ENCODE measurements at regions not wholly inside any gene's neighbourhood (a gene's known extent, or its start where the extent isn't known, plus 50 kb on each side); places are given as distances from the start of the nearest gene placed in this dataset.

- DNase-seq (peak in 1 of 4 donors; percentile 56), ATAC-seq (no peak)
- Histone ChIP-seq H3K27ac (no peak overlapping the region), H3K36me3 (no peaks in the 10 kb centered on the region), H3K4me1 (no peaks in the 10 kb centered on the region), H3K27me3 (peaks cover 0 to 38% of the 10 kb centered on the region in 2 donors), H3K9me3 (no peaks in the 10 kb centered on the region), H3K4me3 (no peak overlapping the region)
- TF ChIP-seq CTCF (IDR thresholded peaks at IDR 0.05), result no peak
- intact Hi-C loops (cut with DNase I), result no loop called here
Measured at GRCh38 chr11:134728186-134728585, 316.1 kb upstream of the B3GAT1 start.

GRCh38 chr11:134727636-134728035 is 315.6 kb upstream of the B3GAT1 start:
- Histone ChIP-seq H3K27ac (no peak overlapping the region), H3K4me3 (no peak overlapping the region), H3K27me3 (peaks cover 0 to 38% of the 10 kb centered on the region in 2 donors), H3K4me1 (no peaks in the 10 kb centered on the region), H3K36me3 (no peaks in the 10 kb centered on the region), H3K9me3 (no peaks in the 10 kb centered on the region)
- DNase-seq (no peak), ATAC-seq (no peak)
- no peak for TF ChIP-seq CTCF (IDR thresholded peaks at IDR 0.05)
- intact Hi-C loops (cut with DNase I), result no loop called here

- no peak for TF ChIP-seq CTCF (IDR thresholded peaks at IDR 0.05)
- DNase-seq, result no peak
- no peaks in the 10 kb centered on the region for H3K4me1 ChIP-seq
- intact Hi-C loops (cut with DNase I), result no loop called here
- no peak for ATAC-seq
- H3K36me3 ChIP-seq, result no peaks in the 10 kb centered on the region
- no peak overlapping the region for H3K27ac ChIP-seq
- no peaks in the 10 kb centered on the region for H3K9me3 ChIP-seq
- no peak overlapping the region for H3K4me3 ChIP-seq
- H3K27me3 ChIP-seq, result peaks cover 0 to 38% of the 10 kb centered on the region in 2 donors
Measured at GRCh38 chr11:134727204-134727603, 315.2 kb upstream of the B3GAT1 start.

- peak; percentile 78 for ATAC-seq
- Histone ChIP-seq H3K36me3 (no peaks in the 10 kb centered on the region), H3K27ac (no peak overlapping the region), H3K4me3 (no peak overlapping the region), H3K27me3 (peaks cover 0 to 31% of the 10 kb centered on the region in 2 donors), H3K9me3 (no peaks in the 10 kb centered on the region), H3K4me1 (no peaks in the 10 kb centered on the region)
- intact Hi-C loops (cut with DNase I), result no loop called here
- peak in 1 of 2 donors; percentile 22 for TF ChIP-seq CTCF (IDR thresholded peaks at IDR 0.05)
- peak in 1 of 4 donors; percentile 30 for DNase-seq
Measured at GRCh38 chr11:134725716-134726639, 313.9 kb upstream of the B3GAT1 start.

- no peak for DNase-seq
- no peak overlapping the region for H3K4me3 ChIP-seq
Measured at GRCh38 chr11:134725211-134725610, 313.2 kb upstream of the B3GAT1 start.

More at GRCh38 chr11:134725211-134725610, 313.2 kb upstream of the B3GAT1 start:
- Histone ChIP-seq H3K9me3 (no peaks in the 10 kb centered on the region), H3K27me3 (peaks cover 0 to 31% of the 10 kb centered on the region in 2 donors), H3K4me1 (no peaks in the 10 kb centered on the region), H3K36me3 (no peaks in the 10 kb centered on the region), H3K27ac (no peak overlapping the region)
- intact Hi-C loops (cut with DNase I), result no loop called here
- no peak for TF ChIP-seq CTCF (IDR thresholded peaks at IDR 0.05)
- no peak for ATAC-seq

Data from left lung (tissue), 4 donors.